GM20000 (cell line): ENCODE measurements at regions not wholly inside any gene's neighbourhood (a gene's known extent, or its start where the extent isn't known, plus 50 kb on each side); places are given as distances from the start of the nearest gene placed in this dataset.

Experiments
- DNase-seq: peaks from one replicate; pipeline ENCODE4 v3.0.0; 2012; ENCODE audit warnings: low spot score
- CTCF ChIP-seq: IDR thresholded peaks from 2 replicates; pipeline ENCODE4 v1.5.1; 2012; ENCODE audit warnings: mild to moderate bottlenecking, control low read depth; ENCODE audit errors: extremely low read depth, missing control alignments

- no peak for TF ChIP-seq CTCF
- DNase-seq: no peak
These were observed 73.5 kb upstream of the ZFP42 start for GRCh38 chr4:187921946-187922623.

GRCh38 chr4:187929024-187929423 lies 66.5 kb upstream of the ZFP42 start:
- DNase-seq: no peak
- TF ChIP-seq CTCF: no peak

GRCh38 chr4:187934766-187935165 lies 60.8 kb upstream of the ZFP42 start:
- DNase-seq: no peak

DNA sequence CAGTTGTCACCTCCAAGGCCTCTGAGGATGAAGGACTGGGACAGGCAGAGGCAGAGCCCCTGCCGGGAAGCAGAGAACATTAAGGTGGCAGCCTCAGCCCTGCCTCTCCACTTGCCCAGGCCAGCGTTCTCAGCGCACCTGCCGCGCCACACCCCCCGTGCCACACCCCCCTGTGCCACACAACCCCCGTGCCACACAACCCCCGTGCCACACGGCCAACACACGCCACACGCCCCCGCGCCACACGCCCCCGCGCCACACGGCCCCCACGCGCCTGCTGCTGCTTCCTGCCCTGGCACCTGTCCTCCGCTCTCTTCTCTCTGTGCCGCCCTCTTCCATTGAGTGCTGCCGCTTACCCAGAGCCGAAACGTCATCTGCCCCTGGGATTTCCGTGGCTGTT lies 58.0 kb upstream of the ZFP42 start:
- no peak for DNase-seq
- TF ChIP-seq CTCF: no peak

More at GRCh38 chr4:187934766-187935165, 60.8 kb upstream of the ZFP42 start:
- TF ChIP-seq CTCF: no peak

- no peak for DNase-seq
- no peak for TF ChIP-seq CTCF
These were observed 55.3 kb upstream of the ZFP42 start for GRCh38 chr4:187940299-187940698.

- no peak for DNase-seq
- TF ChIP-seq CTCF: no peak
These were observed 52.6 kb upstream of the ZFP42 start for GRCh38 chr4:187942968-187943367.

DNA sequence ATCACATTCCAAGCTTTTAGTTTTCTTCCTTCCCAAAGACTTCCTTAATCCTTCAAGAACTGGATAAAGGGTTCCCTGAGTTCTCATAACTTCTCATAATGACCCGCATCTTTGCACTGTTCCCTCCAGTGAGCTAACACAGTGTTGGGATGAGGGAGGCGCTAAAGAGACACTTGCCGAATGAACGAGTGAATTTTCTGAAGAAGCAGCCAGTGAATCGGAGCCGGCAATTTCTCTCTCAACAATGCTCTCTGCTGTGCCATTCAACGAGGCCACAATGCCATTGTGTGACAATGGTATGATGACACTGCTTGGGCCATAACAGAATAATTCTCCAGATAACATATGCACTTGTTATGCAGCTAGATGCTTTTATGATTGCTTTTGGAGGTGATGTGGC lies 51.4 kb upstream of the ZFP42 start:
- DNase-seq: no peak
- no peak for TF ChIP-seq CTCF
